ENCODE measurements at regions not wholly inside any gene's neighbourhood (a gene's known extent, or its start where the extent isn't known, plus 50 kb on each side); places are given as distances from the start of the nearest gene placed in this dataset.

GRCh38 chr18:64332835-64333234, 183.9 kb upstream of the LINC00305 start:
- no peak for TF ChIP-seq CTCF (IDR thresholded peaks at IDR 0.05)
- TF ChIP-seq ZFX (IDR thresholded peaks at IDR 0.05; ENCODE audit: borderline replicate concordance), result no peak

All from 22Rv1 (cell line).